ENCODE measurements at regions not wholly inside any gene's neighbourhood (a gene's known extent, or its start where the extent isn't known, plus 50 kb on each side); places are given as distances from the start of the nearest gene placed in this dataset.

- DNase-seq (ENCODE audit: low read depth in 2 of 2) = no peak
Measured at GRCh38 chr9:106321394-106322180, 541.4 kb upstream of the ZNF462 start.

DNA sequence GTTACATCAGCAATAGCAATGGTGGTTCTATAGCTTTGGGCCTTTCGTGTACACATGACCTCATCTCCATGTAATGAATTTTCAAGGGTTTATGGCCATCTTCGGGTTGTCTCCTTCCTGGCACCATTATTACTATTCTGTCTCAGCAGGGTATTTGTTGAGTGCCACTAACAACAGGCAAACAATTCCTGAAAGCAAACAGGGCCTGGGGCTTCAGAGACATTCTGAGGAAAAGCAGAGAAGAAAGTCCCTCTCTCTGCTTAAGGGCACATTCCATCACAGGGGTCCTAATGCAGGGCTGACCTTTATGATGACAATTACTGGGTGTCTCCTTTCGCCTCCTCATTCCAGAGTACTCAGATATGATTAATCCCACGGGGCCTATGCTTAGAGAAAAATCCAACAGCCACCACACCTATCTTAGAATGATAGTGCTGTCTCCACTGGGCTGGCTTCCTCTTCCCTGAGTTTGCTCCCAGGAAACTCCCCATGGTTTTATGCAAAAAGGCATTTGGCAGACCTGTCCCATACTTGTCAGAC lies 540.2 kb upstream of the ZNF462 start:
- DNase-seq (ENCODE audit: low read depth in 2 of 2) = no peak

GRCh38 chr9:106324053-106324585 lies 538.8 kb upstream of the ZNF462 start:
- DNase-seq (ENCODE audit: low read depth in 2 of 2) = no peak

- DNase-seq (ENCODE audit: low read depth in 2 of 2) = no peak
Measured at GRCh38 chr9:106324591-106325280, 538.2 kb upstream of the ZNF462 start.

DNA sequence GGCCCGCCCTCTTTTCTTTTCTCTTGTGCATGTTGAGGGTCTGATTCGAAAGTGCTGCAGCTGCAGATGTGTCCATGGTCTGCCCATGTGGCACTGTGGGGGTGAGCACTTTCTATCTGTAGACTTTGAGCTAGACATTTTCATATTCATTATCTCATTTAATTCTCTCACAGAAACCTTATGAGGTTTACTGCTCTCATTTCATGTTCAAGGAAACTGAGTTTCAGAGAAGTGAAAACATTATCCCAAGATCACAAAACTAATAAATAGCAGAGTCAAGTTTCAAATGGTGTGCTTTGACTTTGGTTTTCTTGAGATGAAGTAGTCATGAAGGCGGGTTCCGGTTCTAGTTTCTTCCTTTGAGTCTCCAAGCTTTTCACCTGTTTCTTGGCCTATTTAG lies 536.5 kb upstream of the ZNF462 start:
- no peak for DNase-seq (ENCODE audit: low read depth in 2 of 2)

DNA sequence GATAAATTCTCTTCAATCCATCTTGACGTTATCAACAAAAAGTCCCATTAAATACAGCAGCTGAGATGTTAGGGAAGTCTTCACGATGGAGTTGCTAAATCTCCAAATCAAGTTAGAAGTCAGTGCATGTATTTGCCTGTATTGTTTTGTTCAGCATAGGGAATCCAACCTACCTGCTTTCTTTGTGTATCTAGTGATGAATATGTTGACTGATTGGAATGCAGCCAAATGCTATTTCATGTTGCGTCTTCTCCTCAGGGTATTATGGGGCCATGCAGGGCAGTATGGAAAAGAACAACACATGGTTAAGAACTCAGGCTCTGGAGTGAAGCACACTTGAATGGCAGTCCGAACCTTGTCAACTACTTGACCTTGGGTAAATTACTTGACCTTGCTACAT lies 529.5 kb upstream of the ZNF462 start:
- no peak for DNase-seq (ENCODE audit: low read depth in 2 of 2)

GRCh38 chr9:106334081-106334480 lies 528.9 kb upstream of the ZNF462 start:
- DNase-seq (ENCODE audit: low read depth in 2 of 2) = no peak

- no peak for DNase-seq (ENCODE audit: low read depth in 2 of 2)
Measured at GRCh38 chr9:106339882-106340281, 523.1 kb upstream of the ZNF462 start.

GRCh38 chr9:106350777-106351176 lies 512.2 kb upstream of the ZNF462 start:
- no peak for DNase-seq (ENCODE audit: low read depth in 2 of 2)

GRCh38 chr9:106356924-106357323 lies 506.0 kb upstream of the ZNF462 start:
- no peak for DNase-seq (ENCODE audit: low read depth in 2 of 2)

GRCh38 chr9:106358331-106358730 lies 504.6 kb upstream of the ZNF462 start:
- no peak for DNase-seq (ENCODE audit: low read depth in 2 of 2)

DNA sequence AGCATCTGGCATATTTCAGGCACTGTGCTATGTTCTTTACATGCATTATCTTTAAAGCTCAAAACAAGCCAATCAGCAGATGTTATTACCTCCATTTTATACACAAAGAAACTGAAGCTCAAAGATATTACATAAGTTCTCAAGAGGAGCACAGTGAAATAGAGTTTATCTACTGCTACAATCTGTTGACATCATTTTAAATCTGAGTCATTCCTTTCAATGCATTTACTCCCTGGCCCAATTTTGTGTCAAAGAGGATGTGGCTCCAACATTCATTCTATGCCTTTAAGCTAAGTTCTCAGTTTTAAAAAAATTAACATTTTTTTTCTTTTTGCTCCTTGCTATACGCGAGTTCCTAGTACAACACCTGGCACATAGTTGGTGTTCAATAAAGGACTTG lies 486.3 kb upstream of the ZNF462 start:
- DNase-seq (ENCODE audit: low read depth in 2 of 2) = no peak

DNA sequence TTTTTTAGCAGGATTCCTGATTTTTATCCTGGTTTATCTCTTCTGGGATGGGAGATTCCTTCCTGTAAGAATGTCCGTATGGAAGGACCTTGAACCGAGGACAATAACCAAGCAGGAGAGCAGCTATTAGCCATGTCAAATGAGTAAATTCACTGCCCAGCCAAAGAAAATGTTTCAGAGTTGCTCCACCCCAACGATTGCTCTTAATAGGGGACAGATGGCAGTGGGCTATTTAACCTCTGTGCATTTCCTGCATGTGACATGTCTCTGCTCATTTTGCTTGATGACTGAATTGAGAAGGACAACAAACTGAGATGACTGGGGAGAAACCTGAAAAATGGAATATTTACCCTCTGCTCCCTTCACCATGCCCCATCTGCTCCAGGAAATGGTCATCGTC lies 479.9 kb upstream of the ZNF462 start:
- DNase-seq (ENCODE audit: low read depth in 2 of 2) = no peak

DNA sequence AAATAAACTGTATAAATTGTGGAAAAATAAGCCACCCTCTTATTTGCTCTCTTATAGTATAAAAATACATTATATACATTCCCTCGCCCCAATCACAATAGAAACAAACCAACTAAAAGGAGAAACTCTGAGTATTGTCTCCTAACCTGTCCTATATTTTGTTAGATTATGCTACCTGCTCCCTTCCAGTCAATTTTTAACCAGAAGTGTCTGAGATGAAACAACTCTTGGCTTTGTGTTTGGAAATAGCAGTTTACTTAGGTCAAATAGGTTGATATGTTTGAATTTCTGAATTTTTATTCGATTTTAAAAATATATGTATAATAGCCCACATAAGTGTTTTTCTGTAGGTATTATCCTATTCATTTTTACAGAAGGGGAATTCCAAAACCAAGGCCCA lies 475.0 kb upstream of the ZNF462 start:
- no peak for DNase-seq (ENCODE audit: low read depth in 2 of 2)

DNA sequence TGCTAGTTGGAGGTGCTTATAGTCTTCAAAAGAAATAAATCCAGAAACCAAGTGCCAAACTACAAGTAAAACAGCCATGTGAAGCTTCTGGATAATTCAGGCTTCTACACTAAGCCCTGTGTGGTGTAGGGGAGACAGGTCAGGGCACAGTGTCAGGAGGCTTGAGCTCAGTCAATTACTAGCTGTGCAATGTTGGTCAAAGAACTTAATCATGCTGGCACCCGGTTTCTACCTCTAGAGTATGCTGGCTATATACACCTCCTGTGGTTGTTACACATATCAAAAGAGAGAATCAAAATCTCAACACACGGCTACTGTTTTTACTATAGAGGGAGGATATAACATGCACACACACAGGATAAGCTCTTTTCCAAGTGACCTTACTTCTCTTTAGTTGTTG lies 469.7 kb upstream of the ZNF462 start:
- no peak for DNase-seq (ENCODE audit: low read depth in 2 of 2)

GRCh38 chr9:106400170-106400569 lies 462.8 kb upstream of the ZNF462 start:
- DNase-seq (ENCODE audit: low read depth in 2 of 2) = no peak

GRCh38 chr9:106400950-106401349 lies 462.0 kb upstream of the ZNF462 start:
- DNase-seq (ENCODE audit: low read depth in 2 of 2) = no peak

DNA sequence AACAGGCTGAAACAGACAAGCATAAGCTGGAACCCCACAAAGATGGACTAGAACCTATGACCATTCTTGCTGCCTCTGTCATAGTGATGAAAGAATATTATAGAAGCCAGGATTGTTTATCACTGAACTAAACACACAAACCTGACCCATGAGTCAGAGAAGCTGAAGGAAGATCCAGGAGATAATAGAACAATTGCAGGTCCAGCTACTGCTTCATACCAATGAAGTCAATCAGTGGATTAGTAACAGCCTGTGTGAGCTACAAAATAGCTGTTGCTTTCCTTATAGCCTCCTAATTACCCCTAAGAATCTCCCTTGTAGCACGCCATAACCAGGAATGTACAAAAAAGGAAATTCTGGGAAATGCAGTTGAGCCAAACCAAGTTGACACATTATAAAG lies 459.9 kb upstream of the ZNF462 start:
- DNase-seq (ENCODE audit: low read depth in 2 of 2) = no peak

- DNase-seq (ENCODE audit: low read depth in 2 of 2) = no peak
Measured at GRCh38 chr9:106404137-106404536, 458.8 kb upstream of the ZNF462 start.

GRCh38 chr9:106405871-106406435 lies 457.0 kb upstream of the ZNF462 start:
- DNase-seq (ENCODE audit: low read depth in 2 of 2) = no peak

DNA sequence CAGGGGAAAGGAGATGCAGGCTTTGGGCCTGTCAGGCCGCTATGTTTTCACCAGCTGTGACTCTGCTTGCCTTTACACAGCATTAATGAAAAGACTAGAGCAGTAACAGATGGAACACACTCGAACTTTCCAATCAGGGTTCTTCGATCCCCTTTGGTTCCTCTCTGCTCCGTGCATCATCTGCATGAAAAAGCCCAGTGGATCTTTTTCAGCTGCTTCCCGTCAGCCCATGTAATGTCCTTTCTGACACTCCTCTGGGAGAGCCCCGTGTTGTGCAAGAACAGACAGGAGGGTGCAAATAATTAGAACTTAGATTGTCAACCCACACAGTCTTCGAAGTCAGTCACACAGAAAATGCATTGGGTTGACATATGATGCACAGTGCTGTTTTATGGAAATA lies 448.9 kb upstream of the ZNF462 start:
- no peak for DNase-seq (ENCODE audit: low read depth in 2 of 2)

DNA sequence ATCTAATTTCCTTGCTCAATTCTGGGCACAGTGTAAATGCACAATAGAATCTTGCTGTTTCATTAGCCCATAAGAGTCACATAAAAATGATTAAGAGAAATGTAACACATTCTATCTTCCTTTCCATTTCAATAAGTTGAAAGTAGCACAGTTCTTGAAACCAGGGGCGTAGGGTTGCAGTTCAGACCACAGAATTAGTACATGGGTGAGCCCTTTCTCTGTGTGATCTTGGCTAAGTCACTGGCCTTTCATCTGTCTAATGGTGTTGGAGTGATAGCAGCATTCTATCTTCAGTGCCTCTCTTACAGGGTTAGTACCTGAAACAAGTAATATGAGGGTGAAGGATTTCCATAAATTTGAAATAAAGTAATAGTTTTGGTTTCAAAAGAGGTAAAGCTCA lies 445.3 kb upstream of the ZNF462 start:
- DNase-seq (ENCODE audit: low read depth in 2 of 2) = no peak

All from lung microvascular endothelial cell (primary cell).